Duodenal mucosa (tissue), 2 donors: ENCODE measurements at regions not wholly inside any gene's neighbourhood (a gene's known extent, or its start where the extent isn't known, plus 50 kb on each side); places are given as distances from the start of the nearest gene placed in this dataset.
"Not testable (repeated sequence)": the region's sequence is repeated elsewhere in the genome, so short reads cannot be mapped to it uniquely, and the experiment has no call there.

Experiments used
- H3K27ac ChIP-seq: one replicate; pipeline ENCODE4 v1.7.0; 2013; ENCODE audit warnings: low read depth, low read length
- H3K27me3 ChIP-seq, 2 donors: one replicate each; pipeline ENCODE4 v1.7.0; 2013; ENCODE audit warnings: low read length in 2 of 2, control low read depth in 1 of 2; ENCODE audit not compliant: insufficient read depth in 2 of 2, control insufficient read depth in 1 of 2
- H3K36me3 ChIP-seq, 2 donors: one replicate each; pipeline ENCODE4 v1.7.0; 2013; ENCODE audit warnings: low read length in 2 of 2, control low read depth in 1 of 2; ENCODE audit not compliant: insufficient read depth in 2 of 2, control insufficient read depth in 1 of 2
- H3K4me1 ChIP-seq, 2 donors: one replicate each; pipeline ENCODE4 v1.7.0; 2013; ENCODE audit warnings: low read length in 2 of 2, control low read depth in 1 of 2; ENCODE audit not compliant: insufficient read depth in 2 of 2, control insufficient read depth in 1 of 2
- H3K4me3 ChIP-seq, 2 donors: one replicate each; pipeline ENCODE4 v1.7.0; 2013; ENCODE audit warnings: low read length in 2 of 2, low read depth in 1 of 2
- H3K9ac ChIP-seq, 2 donors: one replicate each; pipeline ENCODE4 v1.7.0; 2013; ENCODE audit warnings: low read length in 2 of 2, low read depth in 1 of 2
- H3K9me3 ChIP-seq, 2 donors: one replicate each; pipeline ENCODE4 v1.7.0; 2013; ENCODE audit warnings: low read length in 2 of 2, control low read depth in 1 of 2; ENCODE audit not compliant: control insufficient read depth in 1 of 2

- Histone ChIP-seq H3K36me3 (no peaks in the 10 kb centered on the region), H3K4me3 (no peak overlapping the region), H3K9me3 (no peaks in the 10 kb centered on the region), H3K27ac (no peak overlapping the region), H3K27me3 (peaks cover 4% of the 10 kb centered on the region in 2 donors), H3K4me1 (no peaks in the 10 kb centered on the region), H3K9ac (no peak overlapping the region)
Observed at GRCh38 chr3:10655105-10655504, 149.7 kb upstream of the ATP2B2 start.

- H3K27me3 ChIP-seq, H3K4me1 ChIP-seq, H3K9ac ChIP-seq, H3K27ac ChIP-seq, H3K36me3 ChIP-seq, H3K9me3 ChIP-seq, H3K4me3 ChIP-seq: not testable (repeated sequence)
Observed at GRCh38 chr3:10657339-10657738, 152.0 kb upstream of the ATP2B2 start.

- Histone ChIP-seq H3K4me1 (peaks cover 14 to 15% of the 10 kb centered on the region in 2 donors), H3K9ac (no peak overlapping the region), H3K9me3 (no peaks in the 10 kb centered on the region), H3K27me3 (peaks cover 4 to 10% of the 10 kb centered on the region in 2 donors), H3K36me3 (no peaks in the 10 kb centered on the region), H3K27ac (no peak overlapping the region), H3K4me3 (no peak overlapping the region)
Observed at GRCh38 chr3:10665592-10665991, 150.4 kb upstream of the SLC6A11 start.

- no peak overlapping the region for H3K9ac ChIP-seq
- no peak overlapping the region for H3K4me3 ChIP-seq
- H3K36me3 ChIP-seq = no peaks in the 10 kb centered on the region
- H3K9me3 ChIP-seq = no peaks in the 10 kb centered on the region
- peaks cover 4 to 10% of the 10 kb centered on the region in 2 donors for H3K27me3 ChIP-seq
- H3K27ac ChIP-seq = no peak overlapping the region
- H3K4me1 ChIP-seq = peaks cover 14 to 15% of the 10 kb centered on the region in 2 donors
Observed at GRCh38 chr3:10666621-10667020, 149.4 kb upstream of the SLC6A11 start.

GRCh38 chr3:10667269-10667668 is 148.8 kb upstream of the SLC6A11 start:
- H3K9ac ChIP-seq = no peak overlapping the region
- peaks cover 14 to 15% of the 10 kb centered on the region in 2 donors for H3K4me1 ChIP-seq
- H3K4me3 ChIP-seq = no peak overlapping the region
- no peaks in the 10 kb centered on the region for H3K36me3 ChIP-seq
- no peak overlapping the region for H3K27ac ChIP-seq
- H3K27me3 ChIP-seq = peaks cover 4 to 10% of the 10 kb centered on the region in 2 donors
- no peaks in the 10 kb centered on the region for H3K9me3 ChIP-seq

GRCh38 chr3:10667901-10668476 is 148.0 kb upstream of the SLC6A11 start:
- Histone ChIP-seq H3K4me3 (no peak overlapping the region), H3K27ac (no peak overlapping the region), H3K36me3 (no peaks in the 10 kb centered on the region), H3K9me3 (no peaks in the 10 kb centered on the region), H3K4me1 (peaks cover 14 to 15% of the 10 kb centered on the region in 2 donors), H3K9ac (no peak overlapping the region), H3K27me3 (peaks cover 4 to 10% of the 10 kb centered on the region in 2 donors)

- Histone ChIP-seq H3K27me3 (peaks cover 1 to 4% of the 10 kb centered on the region in 2 donors), H3K27ac (no peak overlapping the region), H3K9ac (no peak overlapping the region), H3K4me1 (peaks cover 14 to 15% of the 10 kb centered on the region in 2 donors), H3K9me3 (no peaks in the 10 kb centered on the region), H3K4me3 (no peak overlapping the region), H3K36me3 (no peaks in the 10 kb centered on the region)
Observed at GRCh38 chr3:10669490-10670048, 146.5 kb upstream of the SLC6A11 start.

GRCh38 chr3:10672422-10672821 is 143.6 kb upstream of the SLC6A11 start:
- Histone ChIP-seq H3K27ac (no peak overlapping the region), H3K9me3 (no peaks in the 10 kb centered on the region), H3K4me3 (no peak overlapping the region), H3K9ac (no peak overlapping the region), H3K36me3 (no peaks in the 10 kb centered on the region), H3K4me1 (peaks cover 6% of the 10 kb centered on the region in 2 donors), H3K27me3 (peaks cover 3% of the 10 kb centered on the region in 2 donors)

GRCh38 chr3:10674578-10674977 is 141.4 kb upstream of the SLC6A11 start:
- no peaks in the 10 kb centered on the region for H3K36me3 ChIP-seq
- no peaks in the 10 kb centered on the region for H3K9me3 ChIP-seq
- H3K4me1 ChIP-seq = peaks cover under 1 to 1% of the 10 kb centered on the region in 2 donors
- H3K9ac ChIP-seq = no peak overlapping the region
- H3K27me3 ChIP-seq = peaks cover 3% of the 10 kb centered on the region in 2 donors
- no peak overlapping the region for H3K27ac ChIP-seq
- H3K4me3 ChIP-seq = no peak overlapping the region

GRCh38 chr3:10676905-10677304 is 139.1 kb upstream of the SLC6A11 start:
- Histone ChIP-seq H3K4me3 (no peak overlapping the region), H3K27ac (no peak overlapping the region), H3K36me3 (no peaks in the 10 kb centered on the region), H3K9ac (no peak overlapping the region), H3K27me3 (peaks cover 3% of the 10 kb centered on the region in 2 donors), H3K4me1 (no peaks in the 10 kb centered on the region), H3K9me3 (no peaks in the 10 kb centered on the region)
